Panc1 (cell line): ENCODE measurements at regions not wholly inside any gene's neighbourhood (a gene's known extent, or its start where the extent isn't known, plus 50 kb on each side); places are given as distances from the start of the nearest gene placed in this dataset.

Experiments used
- ATAC-seq: fragments of 200-7000 bp; cut with Tn5 transposase; 2 replicates; pipeline ENCODE4 v1.9.1; 2020; ENCODE audit warnings: mild to moderate bottlenecking, moderate library complexity
- BruUV-seq: library from RNA; stranded (reverse); fragments of 400-500 nt; replicated peaks from 2 replicates; lab custom pipeline; 2021; lab: Mats Ljungman, UMichigan
- CTCF ChIA-PET: fragments of 300-600 bp; sonication (Branson Sonifier 250); formaldehyde crosslinking; loops from one replicate; lab custom pipeline; 2022; ENCODE audit warnings: antibody characterized with exemption; lab: Charles Lee
- POLR2A ChIA-PET: fragments of 300-600 bp; sonication (Branson Sonifier 250); formaldehyde crosslinking; loops from one replicate; lab custom pipeline; 2022; ENCODE audit warnings: antibody characterized with exemption; lab: Charles Lee
- DNase-seq: peaks from one replicate; pipeline ENCODE4 v3.0.0-alpha.2; 2010; ENCODE audit warnings: low read depth, low spot score
- H3K27ac ChIP-seq: 2 replicates; pipeline ENCODE4 v1.5.1; 2011; ENCODE audit warnings: mild to moderate bottlenecking, low read length, inconsistent platforms
- H3K27me3 ChIP-seq: fragments of 200-500 bp; sonication (Bioruptor generic); 2 replicates; pipeline ENCODE4 v1.6.0; 2014; ENCODE audit warnings: low read length, inconsistent platforms; ENCODE audit not compliant: control insufficient read depth, insufficient read depth
- H3K36me3 ChIP-seq: fragments of 200-500 bp; sonication (Bioruptor generic); 2 replicates; pipeline ENCODE4 v1.5.1; 2014; ENCODE audit warnings: inconsistent platforms, mild to moderate bottlenecking, low read length, moderate library complexity; ENCODE audit not compliant: control insufficient read depth, insufficient read depth
- H3K4me1 ChIP-seq: 2 replicates; pipeline ENCODE4 v1.5.1; 2011; ENCODE audit warnings: inconsistent platforms, mild to moderate bottlenecking, low read length, moderate library complexity; ENCODE audit not compliant: control insufficient read depth, insufficient read depth
- H3K4me3 ChIP-seq, 2 experiments: 2 replicates each; pipeline ENCODE4 v1.5.1; 2011 to 2012; ENCODE audit warnings: low read depth in 2 of 2, low read length in 2 of 2, mild to moderate bottlenecking in 2 of 2, inconsistent platforms in 1 of 2, moderate library complexity in 1 of 2
- H3K9me3 ChIP-seq: fragments of 200-500 bp; sonication (Bioruptor generic); 2 replicates; pipeline ENCODE4 v1.5.1; 2014; ENCODE audit warnings: low read depth, mild to moderate bottlenecking, inconsistent platforms, low read length, moderate library complexity; ENCODE audit not compliant: control insufficient read depth, insufficient read depth
- POLR2AphosphoS5 ChIP-seq: IDR thresholded peaks from 2 replicates; pipeline ENCODE4 v1.6.1; 2012; ENCODE audit warnings: mild to moderate bottlenecking, low read depth, low read length, moderate library complexity
- SIN3A ChIP-seq: IDR thresholded peaks from 2 replicates; pipeline ENCODE4 v1.6.1; 2012; ENCODE audit warnings: low read depth, mild to moderate bottlenecking, low read length, moderate library complexity, borderline replicate concordance; ENCODE audit not compliant: insufficient read depth
- TCF7L2 ChIP-seq: IDR thresholded peaks from 2 replicates; pipeline ENCODE4 v1.6.1; 2011; ENCODE audit warnings: mild to moderate bottlenecking, low read depth, low read length, inconsistent platforms
- in situ Hi-C: cut with HindIII; loops from 2 replicates; pipeline ENCODE4 v1.10.0; 2016; ENCODE audit warnings: low sequenced_read_pairs, low pct_unique_long_range_greater_than_20kb
- intact Hi-C: fragments of 100-400 bp; cut with micrococcal nuclease; formaldehyde crosslinking; loops from one replicate; pipeline ENCODE4 v1.10.0; 2022; ENCODE audit not compliant: unreplicated experiment
- TF ChIP-seq, protein P1 (sequence below): fragments of 450-650 bp; IDR thresholded peaks from 2 replicates; pipeline ENCODE4 v1.5.1; 2017; ENCODE audit warnings: mild to moderate bottlenecking
- TF ChIP-seq, protein P2 (sequence below), 2 experiments: IDR thresholded peaks; 2 replicates each; pipeline ENCODE4 v1.6.1; 2011 to 2012; ENCODE audit warnings: low read depth in 2 of 2, control low read depth in 1 of 2, low read length in 1 of 2, mild to moderate bottlenecking in 1 of 2, moderate library complexity in 1 of 2; ENCODE audit not compliant: insufficient read depth in 1 of 2

DNA sequence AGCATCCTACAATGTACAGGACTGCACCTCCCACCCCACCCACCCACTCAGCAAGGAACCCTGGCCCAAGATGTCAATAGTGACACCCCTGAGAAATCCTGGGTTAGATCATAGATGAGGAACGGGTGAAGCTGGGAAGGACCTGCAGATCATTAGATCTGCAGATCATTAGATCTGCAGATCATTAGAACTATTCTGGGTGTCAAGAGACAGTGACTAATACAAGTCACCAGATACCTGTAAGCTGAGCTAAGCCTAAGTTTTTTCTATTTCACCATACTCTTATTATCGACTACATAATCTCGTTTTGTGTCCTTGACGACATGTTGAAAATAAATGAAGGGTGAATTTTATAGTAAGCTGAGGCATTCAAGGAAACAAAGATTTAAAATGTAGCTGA lies 325.7 kb downstream of the DUSP10 start:
- H3K9me3 ChIP-seq = no peaks in the 10 kb centered on the region
- DNase-seq (no peak), ATAC-seq (no peak)
- TF ChIP-seq TCF7L2 (no peak), POLR2AphosphoS5 (no peak), SIN3A (no peak)
- TF ChIP-seq, protein P1, sequence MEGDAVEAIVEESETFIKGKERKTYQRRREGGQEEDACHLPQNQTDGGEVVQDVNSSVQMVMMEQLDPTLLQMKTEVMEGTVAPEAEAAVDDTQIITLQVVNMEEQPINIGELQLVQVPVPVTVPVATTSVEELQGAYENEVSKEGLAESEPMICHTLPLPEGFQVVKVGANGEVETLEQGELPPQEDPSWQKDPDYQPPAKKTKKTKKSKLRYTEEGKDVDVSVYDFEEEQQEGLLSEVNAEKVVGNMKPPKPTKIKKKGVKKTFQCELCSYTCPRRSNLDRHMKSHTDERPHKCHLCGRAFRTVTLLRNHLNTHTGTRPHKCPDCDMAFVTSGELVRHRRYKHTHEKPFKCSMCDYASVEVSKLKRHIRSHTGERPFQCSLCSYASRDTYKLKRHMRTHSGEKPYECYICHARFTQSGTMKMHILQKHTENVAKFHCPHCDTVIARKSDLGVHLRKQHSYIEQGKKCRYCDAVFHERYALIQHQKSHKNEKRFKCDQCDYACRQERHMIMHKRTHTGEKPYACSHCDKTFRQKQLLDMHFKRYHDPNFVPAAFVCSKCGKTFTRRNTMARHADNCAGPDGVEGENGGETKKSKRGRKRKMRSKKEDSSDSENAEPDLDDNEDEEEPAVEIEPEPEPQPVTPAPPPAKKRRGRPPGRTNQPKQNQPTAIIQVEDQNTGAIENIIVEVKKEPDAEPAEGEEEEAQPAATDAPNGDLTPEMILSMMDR = no peak
- H3K4me1 ChIP-seq = no peaks in the 10 kb centered on the region
- in situ Hi-C loops = no loop called here
- ChIA-PET CTCF (no interaction called here), POLR2A (interaction anchor here (0.6 kb wide), 1 partner anchor 1379 kb away, joined by 3 read pairs; no protein-coding TSS in a partner anchor)
- intact Hi-C loops = no loop called here
- no peak overlapping the region for H3K27ac ChIP-seq
- BruUV-seq = no TSS peak
- H3K36me3 ChIP-seq = no peaks in the 10 kb centered on the region
- no peak overlapping the region for H3K4me3 ChIP-seq
- H3K27me3 ChIP-seq = no peaks in the 10 kb centered on the region

DNA sequence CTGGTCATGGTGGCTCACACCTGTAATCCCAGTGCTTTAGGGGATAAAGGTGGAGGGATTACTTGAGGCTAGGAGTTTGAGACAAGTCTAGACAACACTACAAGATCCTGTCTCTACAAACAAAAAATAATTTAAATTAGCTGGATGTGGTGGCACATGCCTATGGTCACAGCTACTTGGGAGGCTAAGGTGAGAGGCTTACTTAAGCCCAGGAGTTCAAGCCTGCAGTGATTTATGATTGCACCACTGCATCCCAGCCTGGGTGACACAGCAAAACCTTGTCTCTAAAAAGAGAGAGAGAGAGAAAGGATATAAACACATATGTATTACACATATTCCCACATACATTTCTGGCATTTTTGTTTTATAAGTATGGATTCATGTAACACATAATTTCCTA lies 325.2 kb downstream of the DUSP10 start:
- Histone ChIP-seq H3K9me3 (no peaks in the 10 kb centered on the region), H3K4me3 (no peak overlapping the region), H3K27ac (no peak overlapping the region), H3K4me1 (no peaks in the 10 kb centered on the region), H3K27me3 (no peaks in the 10 kb centered on the region), H3K36me3 (no peaks in the 10 kb centered on the region)
- POLR2A ChIA-PET = interaction anchor here (0.6 kb wide), 1 partner anchor 1379 kb away, joined by 3 read pairs; no protein-coding TSS in a partner anchor
- BruUV-seq = no TSS peak
- intact Hi-C loops (no loop called here), in situ Hi-C loops (no loop called here)
- TF ChIP-seq, protein P2, sequence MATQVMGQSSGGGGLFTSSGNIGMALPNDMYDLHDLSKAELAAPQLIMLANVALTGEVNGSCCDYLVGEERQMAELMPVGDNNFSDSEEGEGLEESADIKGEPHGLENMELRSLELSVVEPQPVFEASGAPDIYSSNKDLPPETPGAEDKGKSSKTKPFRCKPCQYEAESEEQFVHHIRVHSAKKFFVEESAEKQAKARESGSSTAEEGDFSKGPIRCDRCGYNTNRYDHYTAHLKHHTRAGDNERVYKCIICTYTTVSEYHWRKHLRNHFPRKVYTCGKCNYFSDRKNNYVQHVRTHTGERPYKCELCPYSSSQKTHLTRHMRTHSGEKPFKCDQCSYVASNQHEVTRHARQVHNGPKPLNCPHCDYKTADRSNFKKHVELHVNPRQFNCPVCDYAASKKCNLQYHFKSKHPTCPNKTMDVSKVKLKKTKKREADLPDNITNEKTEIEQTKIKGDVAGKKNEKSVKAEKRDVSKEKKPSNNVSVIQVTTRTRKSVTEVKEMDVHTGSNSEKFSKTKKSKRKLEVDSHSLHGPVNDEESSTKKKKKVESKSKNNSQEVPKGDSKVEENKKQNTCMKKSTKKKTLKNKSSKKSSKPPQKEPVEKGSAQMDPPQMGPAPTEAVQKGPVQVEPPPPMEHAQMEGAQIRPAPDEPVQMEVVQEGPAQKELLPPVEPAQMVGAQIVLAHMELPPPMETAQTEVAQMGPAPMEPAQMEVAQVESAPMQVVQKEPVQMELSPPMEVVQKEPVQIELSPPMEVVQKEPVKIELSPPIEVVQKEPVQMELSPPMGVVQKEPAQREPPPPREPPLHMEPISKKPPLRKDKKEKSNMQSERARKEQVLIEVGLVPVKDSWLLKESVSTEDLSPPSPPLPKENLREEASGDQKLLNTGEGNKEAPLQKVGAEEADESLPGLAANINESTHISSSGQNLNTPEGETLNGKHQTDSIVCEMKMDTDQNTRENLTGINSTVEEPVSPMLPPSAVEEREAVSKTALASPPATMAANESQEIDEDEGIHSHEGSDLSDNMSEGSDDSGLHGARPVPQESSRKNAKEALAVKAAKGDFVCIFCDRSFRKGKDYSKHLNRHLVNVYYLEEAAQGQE (IDR thresholded peaks at IDR 0.05; ENCODE audit: insufficient read depth in 1 of 2, low read depth in 2 of 2, low read length in 1 of 2) = no peak
- TF ChIP-seq POLR2AphosphoS5 = no peak
- TF ChIP-seq SIN3A = no peak
- TF ChIP-seq, protein P1 = no peak
- no peak for TF ChIP-seq TCF7L2
- CTCF ChIA-PET = no interaction called here
- DNase-seq = no peak
- no peak for ATAC-seq
